ENCODE measurements at regions not wholly inside any gene's neighbourhood (a gene's known extent, or its start where the extent isn't known, plus 50 kb on each side); places are given as distances from the start of the nearest gene placed in this dataset.

GRCh38 chr12:111164833-111165525, 203.9 kb downstream of the PHETA1 start:
- TF ChIP-seq CTCF (conservative IDR thresholded peaks at IDR 0.05): no peak
- H3K27ac ChIP-seq: no peak overlapping the region

- no peak overlapping the region for H3K27ac ChIP-seq
- TF ChIP-seq CTCF (conservative IDR thresholded peaks at IDR 0.05): no peak
Observed at GRCh38 chr12:111163422-111163821, 205.5 kb downstream of the PHETA1 start.

DNA sequence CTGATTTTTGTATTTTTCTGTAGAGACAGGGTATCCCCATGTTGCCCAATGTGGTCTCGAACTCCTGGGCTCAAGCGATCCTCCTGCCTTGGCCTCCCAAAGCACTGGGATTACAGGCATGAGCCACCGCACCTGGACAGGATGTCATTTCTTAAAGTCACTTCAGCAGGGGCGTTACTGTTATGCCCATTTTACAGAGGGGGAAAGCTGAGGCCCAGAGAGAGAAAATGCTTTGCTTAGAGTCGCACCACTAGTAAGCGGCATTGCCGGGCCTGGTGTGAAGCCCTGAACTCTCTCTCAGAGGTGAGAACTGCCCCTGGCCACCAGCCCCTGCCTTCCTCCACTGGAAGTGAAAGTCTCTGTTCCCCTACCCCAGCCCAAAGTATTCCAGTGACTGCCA, 207.0 kb downstream of the PHETA1 start:
- TF ChIP-seq CTCF (conservative IDR thresholded peaks at IDR 0.05): no peak

GRCh38 chr12:111160350-111161241, 208.3 kb downstream of the PHETA1 start:
- no peak for TF ChIP-seq CTCF (conservative IDR thresholded peaks at IDR 0.05)
- H3K27ac ChIP-seq: peak overlapping the region; percentile 69

More for the DNA sequence above, 207.0 kb downstream of the PHETA1 start:
- H3K27ac ChIP-seq: no peak overlapping the region

DNA sequence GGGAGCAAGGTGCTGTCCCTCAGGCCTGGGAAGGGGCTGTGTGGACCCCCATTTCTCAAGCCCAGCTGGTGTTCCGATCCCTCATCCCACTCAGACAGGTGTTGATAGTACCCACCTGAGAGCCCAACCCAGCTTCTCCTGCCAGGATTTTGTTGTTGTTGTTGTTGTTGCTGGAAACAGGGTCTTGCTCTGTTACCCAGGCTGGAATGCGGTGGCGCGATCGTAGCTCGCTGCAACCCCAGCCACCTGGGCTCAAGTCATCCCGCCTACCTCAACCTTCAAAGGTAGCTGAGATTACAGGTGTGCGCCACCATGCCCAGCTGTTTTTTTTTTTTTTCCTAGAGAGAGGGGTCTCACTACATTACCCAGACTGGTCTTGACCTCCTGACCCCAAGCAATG, 209.9 kb downstream of the PHETA1 start:
- no peak for TF ChIP-seq CTCF (conservative IDR thresholded peaks at IDR 0.05)
- H3K27ac ChIP-seq: peak overlapping the region; percentile 69

- no peak for TF ChIP-seq CTCF (conservative IDR thresholded peaks at IDR 0.05)
- no peak overlapping the region for H3K27ac ChIP-seq
Observed at GRCh38 chr12:111157486-111157885, 211.4 kb downstream of the PHETA1 start.

DNA sequence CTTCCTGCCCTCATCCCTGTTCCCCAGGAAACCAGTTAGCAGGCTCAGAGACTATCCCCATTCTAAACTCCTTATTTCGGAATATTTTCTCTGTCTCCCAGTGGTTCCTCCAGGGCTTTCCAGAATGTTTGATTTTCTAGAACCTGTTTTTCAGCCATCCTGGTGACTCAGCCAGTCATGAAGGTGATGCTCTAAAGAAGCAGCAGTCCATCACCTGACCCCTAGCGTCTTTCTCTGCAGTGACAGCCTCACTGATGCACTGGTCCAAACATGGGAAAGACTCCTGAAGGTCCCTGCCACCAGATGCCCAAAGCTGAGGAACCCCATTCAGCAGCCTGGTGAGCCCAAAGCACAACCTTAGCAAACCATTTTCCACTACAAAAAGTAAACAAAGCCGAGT, 212.6 kb downstream of the PHETA1 start:
- peak overlapping the region; percentile 33 for H3K27ac ChIP-seq
- peak; percentile 37 for TF ChIP-seq CTCF (conservative IDR thresholded peaks at IDR 0.05)
